Cardiac muscle cell (in vitro differentiated cells and primary cell): ENCODE measurements at regions not wholly inside any gene's neighbourhood (a gene's known extent, or its start where the extent isn't known, plus 50 kb on each side); places are given as distances from the start of the nearest gene placed in this dataset.

Experiments
- DNase-seq, 2 donors: peaks; one replicate each; pipeline versions ENCODE4 v3.0.0 to v3.0.0-alpha.2; 2010 to 2017; ENCODE audit warnings: low read depth in 1 of 2, low spot score in 1 of 2
- H3K27ac ChIP-seq: fragments of 200-600 bp; sonication (generic); 2 replicates; pipeline ENCODE4 v1.5.1; 2016
- H3K27me3 ChIP-seq: fragments of 200-600 bp; sonication (generic); 2 replicates; pipeline ENCODE4 v1.6.0; 2016; ENCODE audit warnings: control low read depth
- H3K36me3 ChIP-seq: fragments of 200-600 bp; sonication (generic); 2 replicates; pipeline ENCODE4 v1.5.1; 2016; ENCODE audit warnings: control low read depth
- H3K4me1 ChIP-seq: fragments of 200-600 bp; sonication (generic); 2 replicates; pipeline ENCODE4 v1.8.1; 2017; ENCODE audit warnings: low read depth, mild to moderate bottlenecking, mixed run types
- H3K4me3 ChIP-seq: fragments of 200-600 bp; sonication (generic); 2 replicates; pipeline ENCODE4 v1.5.1; 2016; ENCODE audit warnings: mild to moderate bottlenecking
- H3K9me3 ChIP-seq: fragments of 200-600 bp; sonication (generic); 2 replicates; pipeline ENCODE4 v1.5.1; 2017; ENCODE audit warnings: low read depth, mild to moderate bottlenecking, control low read depth
- CTCF ChIP-seq: IDR thresholded peaks from 2 replicates; pipeline ENCODE4 v1.5.1; 2012; ENCODE audit warnings: low read depth, mild to moderate bottlenecking, low read length

GRCh38 chr2:45227347-45227746 lies 218.1 kb upstream of the SIX2 start:
- Histone ChIP-seq H3K4me1 (no peaks in the 10 kb centered on the region), H3K9me3 (no peaks in the 10 kb centered on the region), H3K4me3 (no peak overlapping the region), H3K27ac (no peak overlapping the region), H3K36me3 (no peaks in the 10 kb centered on the region), H3K27me3 (no peaks in the 10 kb centered on the region)
- no peak for DNase-seq
- no peak for TF ChIP-seq CTCF

- Histone ChIP-seq H3K36me3 (no peaks in the 10 kb centered on the region), H3K9me3 (no peaks in the 10 kb centered on the region), H3K4me3 (no peak overlapping the region), H3K4me1 (no peaks in the 10 kb centered on the region), H3K27ac (no peak overlapping the region), H3K27me3 (no peaks in the 10 kb centered on the region)
- TF ChIP-seq CTCF: no peak
- no peak for DNase-seq
Measured at GRCh38 chr2:45224993-45225380, 215.7 kb upstream of the SIX2 start.

GRCh38 chr2:45224321-45224992 lies 215.2 kb upstream of the SIX2 start:
- Histone ChIP-seq H3K36me3 (no peaks in the 10 kb centered on the region), H3K27me3 (no peaks in the 10 kb centered on the region), H3K4me1 (no peaks in the 10 kb centered on the region), H3K27ac (no peak overlapping the region), H3K9me3 (no peaks in the 10 kb centered on the region), H3K4me3 (no peak overlapping the region)
- no peak for TF ChIP-seq CTCF
- no peak for DNase-seq

GRCh38 chr2:45223531-45223930 lies 214.3 kb upstream of the SIX2 start:
- DNase-seq: no peak
- no peaks in the 10 kb centered on the region for H3K36me3 ChIP-seq
- no peaks in the 10 kb centered on the region for H3K27me3 ChIP-seq
- no peak overlapping the region for H3K27ac ChIP-seq
- no peaks in the 10 kb centered on the region for H3K4me1 ChIP-seq
- H3K4me3 ChIP-seq: no peak overlapping the region
- no peaks in the 10 kb centered on the region for H3K9me3 ChIP-seq
- no peak for TF ChIP-seq CTCF

GRCh38 chr2:45220227-45220626 lies 211.0 kb upstream of the SIX2 start:
- Histone ChIP-seq H3K4me1 (no peaks in the 10 kb centered on the region), H3K36me3 (no peaks in the 10 kb centered on the region), H3K27me3 (no peaks in the 10 kb centered on the region), H3K27ac (no peak overlapping the region), H3K9me3 (no peaks in the 10 kb centered on the region), H3K4me3 (no peak overlapping the region)
- DNase-seq: no peak
- no peak for TF ChIP-seq CTCF

GRCh38 chr2:45218931-45219339 lies 209.7 kb upstream of the SIX2 start:
- no peak for TF ChIP-seq CTCF
- Histone ChIP-seq H3K9me3 (no peaks in the 10 kb centered on the region), H3K36me3 (no peaks in the 10 kb centered on the region), H3K4me1 (no peaks in the 10 kb centered on the region), H3K4me3 (no peak overlapping the region), H3K27me3 (no peaks in the 10 kb centered on the region), H3K27ac (no peak overlapping the region)
- no peak for DNase-seq
